ENCODE measurements at regions not wholly inside any gene's neighbourhood (a gene's known extent, or its start where the extent isn't known, plus 50 kb on each side); places are given as distances from the start of the nearest gene placed in this dataset.

DNA sequence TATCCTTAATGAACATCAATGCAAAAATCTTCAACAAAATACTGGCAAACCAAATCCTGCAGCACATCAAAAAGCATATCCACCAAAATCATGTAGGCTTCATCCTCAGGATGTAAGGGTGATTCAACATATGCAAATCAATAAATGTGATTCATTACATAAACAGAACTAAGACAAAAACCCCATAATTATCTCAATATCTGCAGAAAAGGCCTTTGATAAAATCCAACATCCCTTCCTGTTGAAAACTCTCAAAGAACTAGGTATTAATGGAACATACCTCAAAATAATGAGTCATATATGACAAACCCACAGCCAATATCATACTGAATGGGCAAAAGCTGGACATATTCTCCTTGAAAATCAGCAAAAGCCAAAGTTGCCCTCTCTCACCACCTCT lies 54.6 kb upstream of the DEPDC1 start:
- no peak for DNase-seq

DNA sequence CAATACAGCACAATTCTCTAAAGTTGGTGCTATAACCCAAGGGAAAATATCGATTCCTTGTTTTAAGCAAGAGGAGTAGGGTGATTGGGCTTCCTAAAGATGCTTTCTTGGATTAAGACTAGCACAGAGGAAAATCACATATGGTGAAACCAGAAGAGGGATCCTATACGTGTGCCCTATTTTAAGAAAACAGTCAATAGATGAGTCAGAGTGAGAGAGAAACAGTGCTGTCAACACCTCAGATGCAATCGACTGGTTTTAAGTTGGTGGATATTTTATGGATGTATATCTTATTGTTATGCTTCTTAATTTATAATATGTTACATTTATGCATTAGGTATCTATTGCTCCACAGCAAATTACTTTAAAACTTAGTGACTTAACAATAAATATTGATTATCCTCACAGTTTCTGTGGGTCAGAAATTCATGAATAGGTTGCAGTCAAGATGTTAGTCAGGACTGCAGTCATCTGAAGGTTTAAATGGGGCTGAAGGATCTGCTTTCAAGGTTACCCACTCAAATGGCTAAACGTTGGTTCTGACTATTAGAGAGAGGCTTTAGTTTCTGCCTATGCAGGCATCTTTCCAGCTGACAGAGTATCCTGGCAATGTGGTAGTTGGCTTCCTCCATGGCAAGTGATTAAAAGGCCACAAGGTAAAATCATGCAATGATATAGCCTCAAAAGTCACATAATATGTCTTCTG lies 61.6 kb upstream of the DEPDC1 start:
- DNase-seq: no peak

DNA sequence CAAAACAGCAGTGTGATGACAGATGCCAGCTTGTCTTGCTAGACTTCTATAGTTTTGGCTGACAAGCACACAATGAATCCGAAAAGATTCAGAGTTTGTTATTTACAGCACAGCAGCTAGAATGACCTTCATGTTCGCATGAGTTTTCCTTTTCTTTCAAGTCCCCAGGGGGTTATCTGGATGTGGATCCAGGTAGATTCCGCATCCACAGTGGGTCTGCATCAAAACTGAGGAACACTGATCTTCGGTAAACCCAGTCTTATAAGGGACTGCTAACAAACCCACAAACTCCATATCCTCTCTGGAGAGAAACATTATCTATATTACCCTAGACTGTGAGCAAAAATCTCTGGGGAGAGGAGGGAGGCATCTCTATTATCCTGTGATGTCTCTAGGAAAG lies 69.0 kb upstream of the DEPDC1 start:
- DNase-seq: no peak

DNA sequence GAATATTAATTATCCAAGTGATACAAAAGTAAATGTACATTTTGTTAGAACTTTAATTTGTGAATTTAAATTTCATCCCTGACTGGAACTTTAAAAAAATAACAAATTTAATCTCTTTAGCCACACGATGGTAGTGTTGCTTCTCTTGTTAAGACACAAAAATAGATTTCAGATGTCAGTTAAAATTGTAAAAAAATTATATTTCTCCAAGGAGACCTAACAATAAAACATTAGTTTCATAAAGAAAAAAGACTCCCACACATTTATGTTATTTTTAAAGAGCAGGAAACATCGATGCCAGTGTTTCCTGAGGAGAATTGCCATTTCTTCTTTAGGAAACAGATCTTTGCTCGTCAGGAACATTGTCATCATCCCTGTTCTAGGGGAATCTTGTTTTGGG lies 74.0 kb upstream of the DEPDC1 start:
- no peak for DNase-seq

DNA sequence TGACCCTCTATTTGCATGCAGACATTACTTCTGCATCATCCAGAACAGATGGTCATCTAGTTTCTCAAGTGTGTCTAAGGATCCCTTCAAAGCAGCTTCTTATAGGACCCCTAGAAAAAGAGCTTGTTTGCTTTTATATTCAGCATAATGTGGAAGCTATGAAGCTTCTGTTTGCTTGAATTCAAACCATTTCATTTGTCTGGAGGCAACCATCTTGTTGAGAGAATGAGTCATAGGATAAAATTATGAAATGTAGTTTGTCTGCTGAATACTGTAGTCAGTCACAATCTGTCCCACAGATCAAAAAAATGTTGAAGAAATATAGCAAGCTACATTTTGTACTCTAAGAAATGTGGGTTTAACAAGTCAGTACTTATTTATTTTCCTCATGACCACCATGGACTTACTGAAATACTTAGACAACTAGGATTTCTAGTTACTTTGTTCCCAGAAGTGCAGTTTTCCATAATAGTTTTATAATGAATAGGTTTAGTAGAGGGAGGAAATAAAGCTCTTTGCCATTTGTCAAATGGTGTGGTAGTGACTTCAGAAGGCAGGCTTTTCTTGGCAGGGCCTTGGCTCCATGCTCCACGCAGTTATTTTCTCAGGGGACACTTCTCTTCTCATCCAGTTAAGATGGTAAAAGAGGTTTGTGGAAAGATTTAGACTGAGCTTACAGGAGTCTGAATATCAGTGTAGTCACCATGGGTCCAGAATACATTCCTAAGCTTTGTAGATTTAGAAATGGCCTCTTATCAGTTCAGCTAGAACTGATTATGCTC lies 74.8 kb upstream of the DEPDC1 start:
- no peak for DNase-seq

DNA sequence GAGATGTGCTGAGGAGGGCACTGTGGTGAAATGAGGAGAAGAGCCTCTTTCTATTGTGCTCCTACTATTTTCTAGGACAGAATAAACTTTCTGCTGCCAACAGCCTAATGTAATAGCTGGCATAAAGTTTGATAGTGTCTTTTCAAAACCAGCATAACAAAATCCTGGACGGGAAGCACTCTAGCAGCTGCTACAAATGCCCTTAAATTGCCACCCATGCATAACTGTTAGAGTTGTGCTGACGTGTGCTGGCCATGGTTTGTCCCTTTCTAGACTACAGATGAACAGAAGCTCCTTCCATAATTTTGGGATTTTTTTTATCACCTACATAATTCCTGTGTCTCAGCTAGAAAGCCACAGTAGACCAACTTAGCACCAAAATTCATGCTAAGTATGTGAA lies 88.5 kb upstream of the DEPDC1 start:
- no peak for DNase-seq

DNA sequence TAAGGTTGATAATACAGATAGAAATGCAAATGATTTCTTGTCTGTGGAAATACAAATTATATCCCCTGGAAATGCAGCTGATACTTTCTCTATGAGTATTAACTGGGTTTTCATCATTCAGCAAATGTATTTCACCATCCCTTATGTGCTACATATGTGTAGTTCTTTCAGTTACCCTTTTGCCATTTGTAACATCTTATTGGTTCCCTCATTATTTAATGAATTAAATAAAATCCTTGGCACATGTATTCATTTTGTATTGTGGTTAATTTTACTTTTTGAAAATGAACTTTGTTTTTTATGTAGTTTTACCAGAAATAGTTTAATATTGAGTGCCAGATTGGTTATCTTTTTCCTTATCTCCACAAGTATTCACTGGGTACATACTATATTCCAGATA lies 89.9 kb upstream of the DEPDC1 start:
- no peak for DNase-seq

DNA sequence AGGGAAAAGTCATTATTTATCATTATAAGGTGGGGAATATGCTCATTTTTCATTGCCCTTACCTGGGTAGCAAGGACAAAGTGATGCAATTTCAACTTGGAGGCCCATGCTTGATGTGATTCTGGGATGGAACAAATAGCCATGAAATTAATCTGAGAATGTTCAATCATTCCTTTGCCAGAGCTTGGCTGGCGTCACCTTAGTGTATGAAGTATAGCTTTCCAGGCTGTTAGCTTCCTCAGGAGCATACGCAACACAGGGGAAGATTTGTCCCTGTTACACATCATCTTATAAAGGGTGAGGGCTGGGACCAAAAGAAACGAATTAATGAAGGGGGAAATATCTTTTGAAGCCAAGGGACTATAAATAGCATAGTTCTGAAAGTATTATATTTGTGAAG lies 91.4 kb upstream of the DEPDC1 start:
- DNase-seq: no peak

DNA sequence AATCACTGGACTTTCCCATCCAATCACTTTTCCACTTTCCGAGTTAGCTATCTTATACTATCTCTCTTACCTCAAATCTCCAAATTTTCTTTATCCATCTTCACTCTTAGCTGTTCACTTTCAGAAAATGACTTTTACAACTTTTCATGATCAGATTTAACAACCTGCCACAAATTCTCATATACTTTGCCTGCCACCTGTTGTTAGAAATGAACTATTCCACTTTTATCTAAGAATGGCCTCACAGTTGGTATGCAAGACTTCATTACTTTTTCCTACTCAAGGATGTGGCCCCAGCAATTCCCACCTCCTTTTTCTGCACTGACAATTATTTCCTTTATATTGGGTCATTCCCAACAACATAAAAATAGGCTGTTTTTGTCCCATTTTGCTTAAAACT lies 93.6 kb upstream of the DEPDC1 start:
- no peak for DNase-seq

DNA sequence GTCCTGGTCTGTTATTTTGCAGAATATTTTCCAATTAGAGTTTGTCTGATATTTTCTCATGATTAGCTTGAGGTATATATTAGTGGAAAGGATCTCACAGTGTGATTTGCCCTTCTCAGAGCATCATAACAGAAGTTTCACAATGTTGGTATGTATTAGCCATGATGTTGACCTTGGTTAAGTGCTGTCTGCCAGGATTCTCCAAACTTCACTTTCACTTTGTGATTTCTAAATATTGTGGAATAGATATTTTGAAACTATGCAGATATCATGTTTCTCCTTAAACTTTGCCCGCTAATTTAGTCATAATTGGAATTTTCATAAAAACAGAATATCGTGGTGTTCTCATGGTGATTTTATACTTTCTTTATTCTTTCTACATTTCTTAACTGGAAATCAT lies 98.0 kb upstream of the DEPDC1 start:
- DNase-seq: no peak

DNA sequence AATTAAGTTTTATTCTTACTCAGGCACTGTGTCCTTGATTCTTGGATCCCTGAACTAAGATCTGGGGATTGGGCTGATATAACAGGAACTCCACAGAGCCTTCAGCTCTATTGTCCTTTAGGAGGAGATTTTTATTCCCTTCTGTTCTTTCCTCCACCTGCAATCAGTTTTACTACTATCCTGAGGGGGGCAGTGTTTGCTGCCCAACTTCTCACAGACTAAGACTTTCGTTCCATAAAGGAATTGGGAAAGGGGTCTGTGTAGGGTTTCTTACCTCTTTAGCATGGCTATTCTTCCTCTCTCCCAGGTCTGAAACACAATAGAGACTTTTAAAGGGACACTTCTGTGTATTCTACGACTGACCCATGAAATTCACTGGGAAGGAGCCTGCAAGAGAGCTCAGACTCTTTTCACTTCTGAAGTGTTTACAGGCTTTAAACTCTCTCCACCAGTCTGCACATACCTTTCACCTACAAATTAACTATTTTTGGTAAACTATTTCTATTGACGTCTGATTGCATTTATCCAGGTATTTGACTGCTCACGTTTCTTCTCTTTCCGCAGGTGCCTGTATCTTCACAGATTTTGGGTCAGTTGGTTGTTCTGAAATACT lies 103.3 kb upstream of the DEPDC1 start:
- DNase-seq: peak in 1 of 2 donors; percentile 3

DNA sequence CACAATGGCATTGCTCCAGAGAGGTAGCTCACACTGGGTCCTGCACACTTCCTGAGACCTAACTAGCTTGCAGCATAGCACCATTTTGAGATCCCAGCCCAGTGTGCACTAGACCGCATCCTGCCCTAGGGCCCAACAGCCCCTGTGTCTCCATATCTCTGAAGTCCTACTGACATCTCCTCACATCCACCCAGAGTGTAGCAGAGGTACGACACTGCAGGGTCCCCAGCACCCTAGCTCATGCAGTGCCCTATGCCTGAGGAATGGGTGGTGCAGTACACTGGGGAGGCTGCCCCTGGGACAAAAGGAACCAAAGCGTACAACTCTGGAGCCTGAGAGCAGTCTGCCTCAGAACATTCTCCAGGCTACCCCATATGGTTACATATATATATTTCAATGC lies 111.4 kb upstream of the DEPDC1 start:
- DNase-seq: no peak

DNA sequence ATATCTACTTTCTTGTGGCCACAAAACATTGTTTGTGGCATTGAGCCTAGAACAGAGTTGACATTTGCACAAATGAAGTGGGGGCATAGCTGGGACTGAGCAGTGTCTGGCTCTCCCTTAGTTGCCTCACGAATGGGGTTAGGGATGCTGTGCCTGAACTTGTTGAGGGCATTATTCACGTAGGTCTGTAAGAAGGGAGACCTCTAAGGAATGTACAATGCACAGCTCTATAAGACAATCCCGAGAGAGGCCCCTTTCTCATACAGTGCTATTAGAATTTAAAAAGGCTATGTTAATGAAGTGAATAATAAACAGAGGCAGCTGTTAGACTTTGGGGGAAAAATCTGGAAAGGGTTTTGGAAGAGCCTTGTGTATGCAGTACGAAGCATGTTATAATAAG lies 118.4 kb upstream of the DEPDC1 start:
- DNase-seq: no peak

DNA sequence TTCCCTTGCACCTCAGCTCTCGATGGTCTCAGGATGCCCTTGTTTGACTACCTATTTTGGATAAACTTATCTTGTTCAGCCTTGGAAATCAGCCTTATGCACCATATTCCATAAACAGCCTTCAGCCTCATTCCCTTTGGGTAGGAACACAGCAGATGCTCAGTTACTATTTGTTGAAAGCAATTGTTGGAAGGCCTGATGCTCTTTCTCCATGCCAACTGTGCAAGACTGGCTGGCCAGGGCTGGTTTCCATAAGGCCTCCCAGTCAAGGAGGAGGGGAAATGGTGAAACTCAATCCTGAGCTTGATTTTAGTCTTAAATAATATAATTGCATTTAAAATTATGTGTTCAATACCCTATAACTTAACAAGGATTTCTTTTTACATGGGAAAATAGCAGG lies 121.1 kb upstream of the DEPDC1 start:
- DNase-seq: no peak

DNA sequence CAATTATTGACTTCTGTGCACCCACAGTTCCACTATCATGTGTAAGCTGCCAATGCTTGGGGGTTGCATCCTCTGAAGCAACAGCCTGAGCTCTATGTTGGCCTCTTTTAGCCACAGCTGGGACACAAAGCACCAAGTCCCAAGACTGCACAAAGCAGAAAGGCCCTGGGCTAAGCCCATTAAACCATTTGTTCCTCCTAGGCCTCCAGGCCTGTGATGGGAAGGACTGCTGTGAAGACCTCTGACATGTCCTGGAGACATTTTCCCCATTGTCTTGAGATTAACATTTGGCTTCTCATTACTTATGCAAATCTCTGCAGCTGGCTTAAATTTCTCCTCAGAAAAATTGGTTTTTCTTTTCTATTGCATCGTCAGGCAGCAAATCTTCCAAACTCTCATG lies 123.7 kb upstream of the DEPDC1 start:
- DNase-seq: no peak

DNA sequence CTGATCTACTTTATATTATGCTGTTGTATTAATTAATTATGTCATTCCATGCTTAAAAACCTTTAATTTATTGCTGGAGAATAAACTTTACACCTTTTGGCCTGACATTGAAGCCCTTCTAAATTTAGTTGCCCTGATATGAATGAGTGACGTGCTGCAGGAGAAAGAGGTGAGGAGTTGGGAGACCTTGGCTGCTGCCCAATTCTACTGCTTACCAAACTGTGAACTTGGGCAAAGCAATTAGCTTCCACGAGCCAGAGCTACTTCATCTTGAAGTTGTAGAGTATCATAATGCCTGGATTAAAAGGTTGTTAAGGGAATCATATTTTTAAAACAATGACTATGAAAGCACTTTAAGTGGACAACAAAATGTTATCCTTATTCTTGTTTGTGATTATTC lies 126.8 kb upstream of the DEPDC1 start:
- DNase-seq: no peak

DNA sequence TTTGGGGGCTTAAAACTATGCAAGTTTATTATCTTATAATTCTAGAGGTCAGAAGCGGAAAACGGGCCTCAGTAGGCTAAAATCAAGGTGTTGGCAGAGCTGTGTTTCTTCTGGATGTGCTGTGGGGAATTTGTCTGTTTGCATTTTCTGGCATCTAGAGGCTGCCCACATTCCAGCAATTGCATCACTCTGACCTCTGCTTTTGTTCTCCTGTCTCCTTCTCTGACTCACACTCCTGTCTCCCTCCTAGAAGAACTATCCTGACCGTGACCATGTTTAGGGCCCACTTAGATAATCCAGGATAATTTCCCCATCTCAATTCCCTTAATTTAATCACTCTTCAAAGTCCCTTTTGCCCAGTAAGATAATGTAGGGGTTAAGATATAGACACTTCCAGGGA lies 127.4 kb upstream of the DEPDC1 start:
- no peak for DNase-seq

DNA sequence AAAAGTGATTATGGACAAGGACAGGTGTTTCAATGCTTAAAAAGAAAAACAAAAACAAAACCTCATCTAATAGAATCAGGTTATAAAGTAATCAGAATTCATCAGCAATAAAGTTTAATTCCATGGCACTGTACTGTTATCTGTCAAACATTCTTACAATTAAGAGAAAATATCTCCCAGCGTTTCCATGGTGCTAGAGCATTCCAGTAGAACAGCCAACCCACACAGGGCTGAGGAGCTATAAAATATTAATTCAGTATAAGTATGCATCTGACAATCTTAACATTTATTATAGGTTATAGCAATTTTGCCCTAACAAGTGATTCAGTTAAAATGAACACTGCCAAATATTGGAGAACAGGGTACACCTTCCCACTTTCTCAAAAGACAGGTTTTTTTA lies 128.7 kb upstream of the DEPDC1 start:
- DNase-seq: no peak

DNA sequence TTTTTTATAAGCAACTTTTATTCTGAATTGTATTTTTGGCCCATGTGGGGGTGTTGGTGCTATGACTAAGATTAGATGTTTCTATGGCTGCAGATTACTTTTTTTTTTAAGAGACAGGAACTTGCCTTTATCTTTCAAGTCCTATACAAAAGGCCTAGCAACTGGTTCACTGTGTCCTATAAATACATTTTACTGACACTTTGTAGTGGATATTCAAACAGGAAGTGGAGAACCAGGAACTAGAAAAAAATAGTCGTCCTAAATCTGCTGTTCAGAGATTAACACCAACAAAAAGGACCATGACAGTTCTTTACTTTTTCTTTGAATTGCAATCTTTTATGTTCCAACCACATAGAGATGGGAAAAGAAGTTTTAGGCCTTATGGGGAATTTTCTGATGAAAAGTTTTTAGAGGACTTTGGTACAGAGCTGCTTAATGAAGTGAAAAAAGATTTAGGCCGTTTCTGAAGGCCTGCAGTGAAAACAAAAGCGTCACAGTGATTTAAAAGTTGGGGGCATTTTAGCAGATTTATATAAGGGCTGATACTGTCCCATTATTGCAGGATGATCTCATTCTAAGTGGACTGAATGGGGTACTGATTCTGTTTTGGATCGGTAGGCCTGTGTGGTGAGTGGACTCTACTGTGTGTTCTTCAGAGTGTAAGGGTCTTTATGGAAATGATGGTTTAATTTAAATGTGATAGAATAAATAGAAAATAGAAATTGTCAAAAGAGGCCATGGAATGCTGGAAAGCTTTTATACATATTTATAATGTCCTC lies 136.4 kb upstream of the DEPDC1 start:
- no peak for DNase-seq

DNA sequence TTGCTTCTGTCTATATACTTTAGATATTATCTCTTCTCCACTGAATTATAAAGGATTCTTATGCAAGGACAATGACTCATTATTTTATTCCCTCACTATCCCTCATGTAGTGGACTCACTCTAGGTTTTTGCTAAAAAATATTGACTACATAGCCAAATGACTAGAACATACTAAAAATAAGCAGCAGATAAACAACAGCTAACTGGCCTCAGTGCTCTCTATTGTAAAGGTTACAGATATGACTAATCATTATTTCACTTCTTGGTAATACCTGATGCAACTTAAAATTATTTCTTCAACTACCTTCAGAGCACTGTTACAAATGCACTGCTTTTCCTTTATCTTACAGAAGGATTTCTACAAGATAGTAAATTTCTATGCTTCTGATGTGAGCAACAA lies 147.6 kb upstream of the DEPDC1 start:
- DNase-seq: no peak

DNA sequence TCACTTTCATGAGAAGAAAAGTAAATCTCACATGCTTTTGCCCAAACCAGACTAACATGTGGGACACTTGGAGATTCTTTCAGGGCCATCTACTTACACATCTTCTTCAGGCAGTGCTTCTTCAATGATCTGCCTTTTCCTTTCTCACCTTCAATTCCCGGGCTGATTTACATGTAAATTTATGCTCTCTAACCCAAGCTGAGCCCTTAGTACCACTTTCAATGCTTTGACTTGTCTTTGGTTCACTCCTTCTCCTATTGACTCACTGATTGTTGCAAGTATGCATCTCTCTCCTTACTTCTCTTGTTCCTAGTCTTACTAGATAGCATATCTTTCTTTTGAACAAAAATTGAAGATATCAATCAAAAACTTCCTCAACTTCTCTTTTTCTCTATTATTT lies 154.2 kb upstream of the DEPDC1 start:
- no peak for DNase-seq

DNA sequence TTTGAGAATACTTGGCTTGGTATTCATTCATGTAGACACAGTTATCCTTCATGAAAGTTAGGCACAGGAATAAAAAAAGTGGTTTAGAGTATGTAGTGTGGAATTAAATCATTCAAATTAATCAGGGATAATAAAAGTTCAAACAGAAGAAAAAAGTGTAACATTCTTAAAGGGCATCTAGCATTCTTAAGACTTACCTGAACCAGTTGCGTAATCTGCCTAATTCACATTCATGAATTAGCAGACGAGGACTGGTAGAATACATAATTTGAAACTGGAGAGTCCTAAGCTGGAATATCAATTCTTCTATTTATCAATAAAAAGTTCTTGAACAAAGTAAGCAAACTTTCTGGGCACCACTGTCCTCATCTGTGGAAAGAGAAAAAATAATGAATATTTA lies 157.0 kb upstream of the DEPDC1 start:
- no peak for DNase-seq

DNA sequence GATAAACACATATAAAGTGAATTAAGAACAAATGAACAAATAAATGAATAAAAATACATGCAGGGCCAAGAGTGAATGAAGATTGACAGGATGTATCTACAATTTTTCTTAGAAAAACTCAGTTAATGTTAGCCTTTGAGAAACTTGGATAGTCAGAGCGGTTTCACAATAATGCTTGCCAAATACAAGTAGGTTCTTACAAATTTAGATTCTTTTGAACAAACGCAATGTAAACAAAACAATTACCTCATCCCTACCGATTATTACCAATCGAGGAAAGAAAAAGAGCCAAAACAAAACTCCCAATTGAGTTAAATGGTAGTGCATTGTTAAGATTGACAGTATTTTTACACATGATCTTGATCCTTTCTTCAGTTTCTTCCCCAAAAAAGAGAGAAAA lies 176.9 kb upstream of the DEPDC1 start:
- DNase-seq: no peak

DNA sequence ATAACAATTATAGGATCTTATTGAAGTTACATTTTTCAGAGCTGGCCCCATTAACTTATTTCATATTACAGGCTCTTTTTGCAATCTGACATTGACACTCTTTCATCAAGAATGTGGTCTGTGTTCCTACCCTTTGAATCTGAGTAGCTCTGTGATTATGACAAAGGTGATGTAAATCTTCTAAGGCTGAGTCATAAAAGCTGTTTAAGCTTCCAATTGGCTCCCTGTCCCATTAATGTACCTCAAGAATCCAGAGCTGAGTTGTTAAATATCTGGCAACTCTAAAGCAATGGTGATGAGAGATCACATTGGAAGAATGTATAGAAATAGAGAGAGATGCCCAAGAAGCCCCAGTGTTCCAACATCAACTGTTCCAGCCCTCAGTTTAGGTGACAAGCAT lies 178.5 kb upstream of the DEPDC1 start:
- DNase-seq: no peak
